ENCODE measurements at regions not wholly inside any gene's neighbourhood (a gene's known extent, or its start where the extent isn't known, plus 50 kb on each side); places are given as distances from the start of the nearest gene placed in this dataset.
A peak's percentile ranks its signal among the peaks of the same experiment; 100 is the strongest.

- Histone ChIP-seq H3K27me3 (ENCODE audit: insufficient read depth, low read length) (no peaks in the 10 kb centered on the region), H3K79me2 (ENCODE audit: insufficient read depth, low read length) (no peaks in the 10 kb centered on the region), H2AFZ (ENCODE audit: low read length) (no peak overlapping the region), H3K4me3 (ENCODE audit: insufficient read depth, low read length) (no peak overlapping the region), H4K20me1 (ENCODE audit: insufficient read depth, low read length) (no peaks in the 10 kb centered on the region), H3K4me1 (ENCODE audit: insufficient read depth, low read length) (peaks cover 39% of the 10 kb centered on the region), H3K27ac (ENCODE audit: low read depth, low read length) (no peak overlapping the region), H3K4me2 (ENCODE audit: insufficient read depth, low read length) (no peak overlapping the region), H3K36me3 (ENCODE audit: insufficient read depth, low read length) (no peaks in the 10 kb centered on the region), H3K9me3 (ENCODE audit: low read depth, low read length) (no peaks in the 10 kb centered on the region)
- TF ChIP-seq, protein P1, sequence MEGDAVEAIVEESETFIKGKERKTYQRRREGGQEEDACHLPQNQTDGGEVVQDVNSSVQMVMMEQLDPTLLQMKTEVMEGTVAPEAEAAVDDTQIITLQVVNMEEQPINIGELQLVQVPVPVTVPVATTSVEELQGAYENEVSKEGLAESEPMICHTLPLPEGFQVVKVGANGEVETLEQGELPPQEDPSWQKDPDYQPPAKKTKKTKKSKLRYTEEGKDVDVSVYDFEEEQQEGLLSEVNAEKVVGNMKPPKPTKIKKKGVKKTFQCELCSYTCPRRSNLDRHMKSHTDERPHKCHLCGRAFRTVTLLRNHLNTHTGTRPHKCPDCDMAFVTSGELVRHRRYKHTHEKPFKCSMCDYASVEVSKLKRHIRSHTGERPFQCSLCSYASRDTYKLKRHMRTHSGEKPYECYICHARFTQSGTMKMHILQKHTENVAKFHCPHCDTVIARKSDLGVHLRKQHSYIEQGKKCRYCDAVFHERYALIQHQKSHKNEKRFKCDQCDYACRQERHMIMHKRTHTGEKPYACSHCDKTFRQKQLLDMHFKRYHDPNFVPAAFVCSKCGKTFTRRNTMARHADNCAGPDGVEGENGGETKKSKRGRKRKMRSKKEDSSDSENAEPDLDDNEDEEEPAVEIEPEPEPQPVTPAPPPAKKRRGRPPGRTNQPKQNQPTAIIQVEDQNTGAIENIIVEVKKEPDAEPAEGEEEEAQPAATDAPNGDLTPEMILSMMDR (IDR thresholded peaks at IDR 0.05; ENCODE audit: extremely low read depth, low read depth, low read length) = no peak
- no peak for DNase-seq (ENCODE audit: insufficient read length, low spot score, missing footprints)
Measured at GRCh38 chr6:14730654-14731053, 515.2 kb upstream of the JARID2 start.

- Histone ChIP-seq H3K4me3 (ENCODE audit: insufficient read depth, low read length) (no peak overlapping the region), H2AFZ (ENCODE audit: low read length) (no peak overlapping the region), H3K4me2 (ENCODE audit: insufficient read depth, low read length) (no peak overlapping the region), H3K4me1 (ENCODE audit: insufficient read depth, low read length) (peaks cover 39% of the 10 kb centered on the region), H3K27me3 (ENCODE audit: insufficient read depth, low read length) (no peaks in the 10 kb centered on the region), H3K79me2 (ENCODE audit: insufficient read depth, low read length) (no peaks in the 10 kb centered on the region), H4K20me1 (ENCODE audit: insufficient read depth, low read length) (no peaks in the 10 kb centered on the region), H3K9me3 (ENCODE audit: low read depth, low read length) (no peaks in the 10 kb centered on the region), H3K36me3 (ENCODE audit: insufficient read depth, low read length) (no peaks in the 10 kb centered on the region), H3K27ac (ENCODE audit: low read depth, low read length) (peak overlapping the region; percentile 97)
- TF ChIP-seq, protein P1 (IDR thresholded peaks at IDR 0.05; ENCODE audit: extremely low read depth, low read depth, low read length) = no peak
- DNase-seq (ENCODE audit: insufficient read length, low spot score, missing footprints) = no peak
Measured at GRCh38 chr6:14731611-14732010, 514.3 kb upstream of the JARID2 start.

DNA sequence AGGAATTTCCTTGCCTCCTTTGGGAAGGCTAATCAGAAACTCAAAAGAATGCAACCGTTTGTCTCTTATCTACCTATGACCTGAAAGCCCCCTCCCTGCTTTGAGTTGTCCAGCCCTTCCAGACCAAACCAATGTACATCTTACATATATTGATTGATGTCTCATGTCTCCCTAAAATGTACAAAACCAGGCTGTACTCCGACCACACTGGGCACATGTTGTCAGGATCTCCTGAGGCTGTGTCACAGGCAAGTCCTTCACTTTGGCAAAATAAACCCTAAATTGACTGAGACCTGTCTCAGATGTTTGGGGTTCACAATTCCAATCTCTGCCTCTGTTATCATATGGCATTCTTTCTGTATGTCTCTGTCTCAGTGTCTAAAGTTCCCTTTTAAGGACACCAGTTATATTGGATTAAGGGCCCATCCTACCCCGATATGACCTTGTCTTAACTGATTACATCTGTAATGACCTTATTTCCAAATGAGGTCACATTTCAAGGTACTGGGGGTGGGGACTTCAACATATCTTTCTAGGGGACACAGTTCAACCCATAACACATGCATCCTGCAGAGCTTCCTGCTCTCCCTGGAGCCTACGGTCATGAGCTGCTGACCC lies 513.5 kb upstream of the JARID2 start:
- H2AFZ ChIP-seq (ENCODE audit: low read length) = peak overlapping the region; percentile 23

More for the DNA sequence above, 513.5 kb upstream of the JARID2 start:
- peak overlapping the region; percentile 9 for H3K4me2 ChIP-seq (ENCODE audit: insufficient read depth, low read length)
- H3K79me2 ChIP-seq (ENCODE audit: insufficient read depth, low read length) = no peaks in the 10 kb centered on the region
- H3K27ac ChIP-seq (ENCODE audit: low read depth, low read length) = peak overlapping the region; percentile 97
- no peaks in the 10 kb centered on the region for H3K9me3 ChIP-seq (ENCODE audit: low read depth, low read length)
- H3K27me3 ChIP-seq (ENCODE audit: insufficient read depth, low read length) = no peaks in the 10 kb centered on the region
- no peak overlapping the region for H3K4me3 ChIP-seq (ENCODE audit: insufficient read depth, low read length)
- H4K20me1 ChIP-seq (ENCODE audit: insufficient read depth, low read length) = no peaks in the 10 kb centered on the region
- H3K36me3 ChIP-seq (ENCODE audit: insufficient read depth, low read length) = no peaks in the 10 kb centered on the region
- TF ChIP-seq, protein P1 (IDR thresholded peaks at IDR 0.05; ENCODE audit: extremely low read depth, low read depth, low read length) = no peak
- no peak for DNase-seq (ENCODE audit: insufficient read length, low spot score, missing footprints)
- peaks cover 39% of the 10 kb centered on the region for H3K4me1 ChIP-seq (ENCODE audit: insufficient read depth, low read length)
